ENCODE measurements at regions not wholly inside any gene's neighbourhood (a gene's known extent, or its start where the extent isn't known, plus 50 kb on each side); places are given as distances from the start of the nearest gene placed in this dataset.

DNA sequence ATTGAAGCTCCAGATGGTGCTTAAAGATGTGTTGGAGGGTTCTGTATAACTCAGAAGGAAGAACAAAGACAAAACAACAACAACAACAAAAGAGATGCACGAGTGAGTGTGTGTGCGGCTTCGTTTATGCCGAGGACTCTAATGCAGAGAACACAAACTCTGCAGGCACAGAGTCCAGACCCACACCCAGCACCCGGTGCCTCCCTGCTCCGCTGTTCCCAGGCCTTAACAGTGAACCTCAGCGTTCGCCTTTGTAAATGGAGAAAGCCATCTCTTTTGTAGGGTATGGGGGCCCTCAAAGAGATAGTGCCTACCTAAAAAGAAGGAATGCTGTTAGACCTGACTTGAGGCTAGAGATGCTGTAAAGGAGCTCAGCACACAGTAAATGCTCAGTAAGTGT lies 243.3 kb downstream of the ERMARD start:
- H3K36me3 ChIP-seq (ENCODE audit: control insufficient read depth in 1 of 2, insufficient read depth in 2 of 2, low read length in 1 of 2): no peaks in the 10 kb centered on the region
- intact Hi-C loops (cut with DNase I): loop anchor here in 1 of 2 donors (1.0 kb wide), 1 partner anchor 26 kb away; no protein-coding TSS in a partner anchor
- no peaks in the 10 kb centered on the region for H3K4me1 ChIP-seq (ENCODE audit: control insufficient read depth in 1 of 2, insufficient read depth in 2 of 2, low read length in 2 of 2)
- H3K27ac ChIP-seq (ENCODE audit: low read depth in 1 of 2, low read length in 2 of 2): no peak overlapping the region
- ATAC-seq (ENCODE audit: low FRiP score) (no peak), DNase-seq (no peak)
- 73 to 93% methylated on average over 8 of the region's 8 CpGs for WGBS, 2 donors
- H3K4me3 ChIP-seq (ENCODE audit: low read length in 2 of 2): no peak overlapping the region
- no peaks in the 10 kb centered on the region for H3K27me3 ChIP-seq (ENCODE audit: control insufficient read depth in 1 of 2, insufficient read depth in 2 of 2, low read length in 1 of 2)
- no peaks in the 10 kb centered on the region for H3K9me3 ChIP-seq (ENCODE audit: control insufficient read depth, low read length)

DNA sequence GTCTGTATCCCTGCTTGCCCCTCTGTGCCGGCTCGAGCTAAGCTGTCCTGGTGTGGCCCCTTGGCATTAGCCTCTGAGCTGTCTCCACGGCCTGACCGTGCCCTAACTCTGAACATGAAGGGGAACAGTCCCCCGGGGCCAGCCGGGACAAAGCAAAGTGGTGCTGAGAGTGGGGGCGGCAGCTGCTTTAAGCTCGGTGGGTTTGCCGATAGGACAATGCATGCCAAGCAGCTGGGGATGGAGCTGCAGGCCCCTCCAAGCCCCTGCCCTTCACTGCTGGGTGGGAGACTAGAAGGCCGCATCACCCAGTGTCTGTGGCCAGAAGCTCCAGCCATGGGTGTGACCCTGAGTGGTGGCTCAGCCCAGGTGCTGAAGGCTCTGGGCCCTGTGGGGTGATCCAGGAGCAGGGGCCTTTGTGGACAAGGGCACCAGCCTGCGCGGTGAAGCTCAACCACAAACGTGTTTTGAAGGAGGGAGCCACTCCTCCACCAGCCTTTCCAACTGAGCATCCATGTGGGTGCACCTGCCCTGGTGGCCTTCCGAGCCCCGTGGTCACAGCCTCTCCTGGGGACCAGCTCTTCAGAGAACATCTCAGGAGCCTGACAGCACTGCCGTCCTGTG lies 242.5 kb downstream of the ERMARD start:
- no peaks in the 10 kb centered on the region for H3K9me3 ChIP-seq (ENCODE audit: control insufficient read depth, low read length)
- DNase-seq (peak in 1 of 2 donors; percentile 73), ATAC-seq (ENCODE audit: low FRiP score) (no peak)

DNA sequence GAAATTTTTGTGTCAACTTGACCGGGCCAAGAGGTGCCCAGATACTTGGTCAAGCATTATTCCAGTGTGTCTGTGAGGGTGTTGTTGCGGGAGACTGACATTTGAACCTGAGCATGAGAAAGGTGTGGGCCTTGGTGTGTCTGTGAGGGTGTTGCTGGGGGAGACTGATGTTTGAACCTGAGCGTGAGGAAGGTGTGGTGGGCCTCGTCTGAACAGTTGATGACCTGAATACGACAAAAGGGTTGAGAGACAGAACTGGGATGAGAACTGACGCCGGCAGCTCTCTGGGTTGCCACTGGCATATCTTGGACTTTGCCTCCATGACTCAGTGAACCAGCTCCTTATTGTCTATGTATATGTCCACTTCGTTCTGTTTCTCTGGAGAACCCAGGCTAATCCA lies 240.5 kb downstream of the ERMARD start:
- Histone ChIP-seq H3K36me3 (ENCODE audit: control insufficient read depth in 1 of 2, insufficient read depth in 2 of 2, low read length in 1 of 2) (no peaks in the 10 kb centered on the region), H3K27me3 (ENCODE audit: control insufficient read depth in 1 of 2, insufficient read depth in 2 of 2, low read length in 1 of 2) (no peaks in the 10 kb centered on the region), H3K9me3 (ENCODE audit: control insufficient read depth, low read length) (no peaks in the 10 kb centered on the region), H3K4me1 (ENCODE audit: control insufficient read depth in 1 of 2, insufficient read depth in 2 of 2, low read length in 2 of 2) (no peaks in the 10 kb centered on the region), H3K27ac (ENCODE audit: low read depth in 1 of 2, low read length in 2 of 2) (no peak overlapping the region), H3K4me3 (ENCODE audit: low read length in 2 of 2) (no peak overlapping the region)
- peak in 1 of 2 donors; percentile 54 for DNase-seq
- 95% methylated on average over 8 of the region's 8 CpGs for WGBS, 2 donors
- no peak for ATAC-seq (ENCODE audit: low FRiP score)
- intact Hi-C loops (cut with DNase I): no loop called here

More for the DNA sequence above, 242.5 kb downstream of the ERMARD start:
- 93 to 94% methylated on average over 16 of the region's 16 CpGs for whole genome bisulfite sequencing, 2 donors
- Histone ChIP-seq H3K27me3 (ENCODE audit: control insufficient read depth in 1 of 2, insufficient read depth in 2 of 2, low read length in 1 of 2) (no peaks in the 10 kb centered on the region), H3K36me3 (ENCODE audit: control insufficient read depth in 1 of 2, insufficient read depth in 2 of 2, low read length in 1 of 2) (no peaks in the 10 kb centered on the region), H3K27ac (ENCODE audit: low read depth in 1 of 2, low read length in 2 of 2) (no peak overlapping the region), H3K4me3 (ENCODE audit: low read length in 2 of 2) (no peak overlapping the region), H3K4me1 (ENCODE audit: control insufficient read depth in 1 of 2, insufficient read depth in 2 of 2, low read length in 2 of 2) (no peaks in the 10 kb centered on the region)
- intact Hi-C loops (cut with DNase I): loop anchor here in 1 of 2 donors (1.0 kb wide), 1 partner anchor 26 kb away; no protein-coding TSS in a partner anchor

DNA sequence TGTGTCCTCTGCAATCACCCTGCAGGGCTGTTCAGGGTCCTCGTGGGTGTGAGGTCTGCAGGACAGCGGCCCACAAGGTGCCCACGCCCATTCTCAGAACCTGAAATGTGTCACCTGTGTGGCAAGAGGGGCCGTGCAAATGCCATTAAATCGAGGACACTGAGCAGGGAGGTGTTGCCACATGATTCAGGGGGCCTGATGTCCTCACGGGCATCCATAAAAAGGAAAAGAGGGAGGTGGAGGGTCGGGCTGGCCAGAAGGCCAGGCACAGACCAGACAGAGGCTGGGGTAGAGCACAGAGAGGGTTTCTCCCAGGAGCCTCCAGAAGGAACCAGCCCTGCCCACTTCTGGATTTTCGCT lies 239.6 kb downstream of the ERMARD start:
- H3K27me3 ChIP-seq (ENCODE audit: control insufficient read depth in 1 of 2, insufficient read depth in 2 of 2, low read length in 1 of 2): no peaks in the 10 kb centered on the region
- intact Hi-C loops (cut with DNase I): no loop called here
- H3K4me1 ChIP-seq (ENCODE audit: control insufficient read depth in 1 of 2, insufficient read depth in 2 of 2, low read length in 2 of 2): no peaks in the 10 kb centered on the region
- ATAC-seq (ENCODE audit: low FRiP score): no peak
- no peaks in the 10 kb centered on the region for H3K36me3 ChIP-seq (ENCODE audit: control insufficient read depth in 1 of 2, insufficient read depth in 2 of 2, low read length in 1 of 2)
- no peaks in the 10 kb centered on the region for H3K9me3 ChIP-seq (ENCODE audit: control insufficient read depth, low read length)
- no peak overlapping the region for H3K27ac ChIP-seq (ENCODE audit: low read depth in 1 of 2, low read length in 2 of 2)
- WGBS, 2 donors: 84 to 88% methylated on average over 8 of the region's 8 CpGs
- peak in 1 of 2 donors; percentile 26 for DNase-seq
- H3K4me3 ChIP-seq (ENCODE audit: low read length in 2 of 2): no peak overlapping the region

DNA sequence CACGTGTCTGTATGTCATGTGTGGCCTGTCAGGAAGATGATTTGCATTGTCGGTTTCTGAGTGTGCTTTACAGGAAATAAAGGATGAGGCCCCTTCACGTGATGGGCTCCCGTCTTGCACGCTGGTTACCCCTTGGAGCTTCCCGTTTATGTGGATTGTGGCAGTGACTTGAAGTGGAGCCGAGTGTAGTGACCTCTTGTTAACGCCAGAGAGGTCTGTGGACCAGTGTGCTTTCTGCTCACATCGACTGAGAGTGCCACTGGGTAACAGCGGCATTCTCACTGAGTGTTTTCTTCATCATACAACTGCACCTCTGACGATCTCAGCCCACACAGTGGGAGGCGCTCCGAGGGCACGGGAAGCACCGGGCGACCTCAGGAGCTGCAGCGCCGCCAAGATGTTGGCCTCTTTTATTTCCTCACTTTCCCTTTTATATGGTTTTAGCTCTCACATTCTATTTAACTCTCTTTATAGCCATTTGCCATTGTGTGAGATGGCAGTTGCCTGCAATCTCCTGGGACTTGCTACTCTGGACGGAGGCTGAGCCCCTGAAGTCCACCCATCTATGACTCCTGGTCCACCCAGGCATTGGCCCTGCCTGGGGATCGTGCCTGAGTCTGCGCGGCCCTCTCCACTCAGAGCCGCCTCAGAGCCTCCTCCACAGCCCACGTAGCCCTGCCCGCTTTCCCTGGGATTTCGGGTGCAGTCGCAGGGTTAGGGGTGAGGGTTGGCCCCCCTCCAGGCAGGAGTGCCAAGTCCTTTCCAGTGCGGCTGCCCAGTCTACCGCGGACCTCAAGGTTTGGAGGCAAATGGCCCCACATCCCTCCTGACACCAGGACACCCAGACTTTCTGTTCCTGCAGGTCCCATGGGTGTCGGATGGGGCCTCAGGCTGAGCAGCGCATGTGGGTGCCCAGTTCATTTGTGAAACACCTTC lies 238.9 kb downstream of the ERMARD start:
- H3K4me1 ChIP-seq (ENCODE audit: control insufficient read depth in 1 of 2, insufficient read depth in 2 of 2, low read length in 2 of 2): no peaks in the 10 kb centered on the region
- intact Hi-C loops (cut with DNase I): no loop called here
- DNase-seq (peak; percentile 66 to 84), ATAC-seq (ENCODE audit: low FRiP score) (peak; percentile 20)
- no peak overlapping the region for H3K27ac ChIP-seq (ENCODE audit: low read depth in 1 of 2, low read length in 2 of 2)
- WGBS, 2 donors: 80 to 84% methylated on average over 32 of the region's 32 CpGs
- no peaks in the 10 kb centered on the region for H3K36me3 ChIP-seq (ENCODE audit: control insufficient read depth in 1 of 2, insufficient read depth in 2 of 2, low read length in 1 of 2)
- H3K27me3 ChIP-seq (ENCODE audit: control insufficient read depth in 1 of 2, insufficient read depth in 2 of 2, low read length in 1 of 2): no peaks in the 10 kb centered on the region
- H3K4me3 ChIP-seq (ENCODE audit: low read length in 2 of 2): no peak overlapping the region
- no peaks in the 10 kb centered on the region for H3K9me3 ChIP-seq (ENCODE audit: control insufficient read depth, low read length)

DNA sequence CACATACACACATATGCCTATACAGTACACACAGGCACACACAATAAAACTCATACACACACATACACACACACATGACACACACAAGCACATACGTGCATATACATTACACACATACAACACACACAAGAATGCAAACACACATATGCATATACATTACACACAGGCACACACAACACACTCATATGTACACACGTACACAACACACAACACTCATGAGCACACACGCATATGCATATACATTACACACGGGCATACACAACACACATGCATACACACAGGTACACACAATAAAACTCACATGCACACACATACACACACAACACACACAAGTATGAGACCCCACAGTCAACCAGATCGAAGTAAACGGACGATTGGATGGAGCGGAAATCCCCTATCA lies 238.2 kb downstream of the ERMARD start:
- Histone ChIP-seq H3K36me3 (ENCODE audit: control insufficient read depth in 1 of 2, insufficient read depth in 2 of 2, low read length in 1 of 2) (no peaks in the 10 kb centered on the region), H3K4me1 (ENCODE audit: control insufficient read depth in 1 of 2, insufficient read depth in 2 of 2, low read length in 2 of 2) (no peaks in the 10 kb centered on the region), H3K9me3 (ENCODE audit: control insufficient read depth, low read length) (no peaks in the 10 kb centered on the region), H3K27ac (ENCODE audit: low read depth in 1 of 2, low read length in 2 of 2) (no peak overlapping the region), H3K27me3 (ENCODE audit: control insufficient read depth in 1 of 2, insufficient read depth in 2 of 2, low read length in 1 of 2) (no peaks in the 10 kb centered on the region), H3K4me3 (ENCODE audit: low read length in 2 of 2) (no peak overlapping the region)
- no peak for DNase-seq
- ATAC-seq (ENCODE audit: low FRiP score): no peak
- intact Hi-C loops (cut with DNase I): no loop called here
- 91 to 94% methylated on average over 8 of the region's 8 CpGs for WGBS, 2 donors

DNA sequence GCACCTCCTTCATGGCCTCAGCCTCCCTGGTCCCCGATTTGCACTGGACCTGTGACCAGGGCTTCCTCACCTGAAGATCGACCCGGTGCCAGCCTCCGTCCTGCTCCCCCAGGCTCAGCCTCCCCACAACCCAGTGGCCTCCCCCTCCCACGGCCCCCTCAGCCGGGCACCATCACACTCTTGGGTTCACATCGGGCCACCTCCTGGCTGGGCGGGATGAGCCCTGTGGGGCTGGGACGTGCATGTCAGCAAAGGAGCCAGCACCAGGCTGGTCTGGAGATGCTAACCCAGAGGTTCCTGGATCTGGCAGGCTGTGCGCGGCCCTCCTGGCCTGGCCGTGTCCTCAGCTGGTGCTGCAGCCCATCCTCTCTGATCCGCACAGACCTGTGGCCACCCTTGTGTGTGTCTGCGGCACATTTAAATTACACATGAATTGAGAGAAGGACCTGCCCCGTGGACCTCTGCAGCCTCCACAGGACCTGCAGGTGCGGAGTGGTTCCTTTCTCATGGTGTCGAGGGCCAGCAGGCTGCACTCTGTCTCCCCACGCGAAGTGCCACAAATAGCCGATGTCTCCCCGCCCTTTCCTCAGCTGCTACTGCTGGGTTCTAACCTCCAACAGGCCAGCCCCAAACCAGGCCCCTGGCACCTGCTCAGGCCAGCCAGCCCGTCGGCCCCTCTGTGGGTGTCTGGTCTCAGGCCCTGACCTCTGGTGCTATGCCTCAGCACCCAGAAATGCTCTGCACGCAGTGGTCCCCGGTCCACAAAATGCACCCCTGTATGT lies 237.5 kb downstream of the ERMARD start:
- Histone ChIP-seq H3K27ac (ENCODE audit: low read depth in 1 of 2, low read length in 2 of 2) (no peak overlapping the region), H3K4me1 (ENCODE audit: control insufficient read depth in 1 of 2, insufficient read depth in 2 of 2, low read length in 2 of 2) (no peaks in the 10 kb centered on the region), H3K9me3 (ENCODE audit: control insufficient read depth, low read length) (no peaks in the 10 kb centered on the region), H3K27me3 (ENCODE audit: control insufficient read depth in 1 of 2, insufficient read depth in 2 of 2, low read length in 1 of 2) (no peaks in the 10 kb centered on the region), H3K4me3 (ENCODE audit: low read length in 2 of 2) (no peak overlapping the region), H3K36me3 (ENCODE audit: control insufficient read depth in 1 of 2, insufficient read depth in 2 of 2, low read length in 1 of 2) (no peaks in the 10 kb centered on the region)
- WGBS, 2 donors: 96% methylated on average over 25 of the region's 25 CpGs
- DNase-seq (peak; percentile 42 to 70), ATAC-seq (ENCODE audit: low FRiP score) (no peak)
- intact Hi-C loops (cut with DNase I): no loop called here

DNA sequence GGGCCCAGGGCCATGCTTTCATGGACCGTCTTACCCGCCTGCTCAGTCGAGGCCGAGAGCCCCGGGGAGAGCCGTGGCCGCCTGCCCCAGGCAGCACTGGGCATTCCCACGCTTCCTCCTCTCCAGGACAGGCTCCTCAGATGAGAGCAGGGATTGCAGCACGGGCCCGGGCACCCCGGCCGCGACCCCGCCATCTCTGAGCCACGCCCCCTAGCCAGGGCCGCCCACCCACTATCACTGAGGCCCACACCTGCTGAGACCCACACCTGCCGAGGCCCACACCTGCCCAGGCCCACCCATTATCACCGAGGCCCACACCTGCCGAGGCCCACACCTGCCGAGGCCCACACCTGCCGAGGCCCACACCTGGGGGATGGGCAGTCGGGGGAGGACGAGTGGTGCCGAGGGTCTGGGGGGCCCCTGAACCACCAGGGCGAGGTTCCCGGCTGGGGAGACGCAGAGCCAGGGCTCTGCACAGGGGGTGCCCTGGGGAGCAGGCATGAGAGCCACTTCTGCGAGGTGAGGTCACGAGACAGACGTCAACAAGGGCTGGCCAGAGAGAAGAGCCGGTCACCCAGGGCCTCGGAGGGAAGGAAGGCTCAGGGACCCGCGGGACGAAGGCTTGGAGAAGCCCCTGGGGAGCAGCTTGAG lies 235.6 kb downstream of the ERMARD start:
- no peaks in the 10 kb centered on the region for H3K9me3 ChIP-seq (ENCODE audit: control insufficient read depth, low read length)
- intact Hi-C loops (cut with DNase I): no loop called here
- ATAC-seq (ENCODE audit: low FRiP score) (no peak), DNase-seq (peak; percentile 44 to 65)
- 89 to 90% methylated on average over 34 to 35 of the region's 35 CpGs for WGBS, 2 donors
- no peak overlapping the region for H3K27ac ChIP-seq (ENCODE audit: low read depth in 1 of 2, low read length in 2 of 2)
- no peaks in the 10 kb centered on the region for H3K4me1 ChIP-seq (ENCODE audit: control insufficient read depth in 1 of 2, insufficient read depth in 2 of 2, low read length in 2 of 2)
- H3K36me3 ChIP-seq (ENCODE audit: control insufficient read depth in 1 of 2, insufficient read depth in 2 of 2, low read length in 1 of 2): no peaks in the 10 kb centered on the region
- H3K27me3 ChIP-seq (ENCODE audit: control insufficient read depth in 1 of 2, insufficient read depth in 2 of 2, low read length in 1 of 2): no peaks in the 10 kb centered on the region
- H3K4me3 ChIP-seq (ENCODE audit: low read length in 2 of 2): no peak overlapping the region
